Epithelial cell of esophagus (primary cell): ENCODE measurements at regions not wholly inside any gene's neighbourhood (a gene's known extent, or its start where the extent isn't known, plus 50 kb on each side); places are given as distances from the start of the nearest gene placed in this dataset.

ENCODE experiments used
- DNase-seq: peaks from one replicate; pipeline ENCODE4 v3.0.0; 2010; ENCODE audit warnings: low read depth
- H3K4me3 ChIP-seq: 2 replicates; pipeline ENCODE4 v1.5.1; 2011; ENCODE audit warnings: mild to moderate bottlenecking, low read length, control low read depth
- CTCF ChIP-seq: IDR thresholded peaks from 2 replicates; pipeline ENCODE4 v1.5.1; 2011; ENCODE audit warnings: low read depth, mild to moderate bottlenecking, low read length, control low read depth, inconsistent platforms; ENCODE audit not compliant: insufficient read depth; ENCODE audit errors: missing control alignments

- no peak overlapping the region for H3K4me3 ChIP-seq
- no peak for TF ChIP-seq CTCF
- DNase-seq: no peak
These were observed 412.6 kb downstream of the QKI start for GRCh38 chr6:163827143-163827542.

DNA sequence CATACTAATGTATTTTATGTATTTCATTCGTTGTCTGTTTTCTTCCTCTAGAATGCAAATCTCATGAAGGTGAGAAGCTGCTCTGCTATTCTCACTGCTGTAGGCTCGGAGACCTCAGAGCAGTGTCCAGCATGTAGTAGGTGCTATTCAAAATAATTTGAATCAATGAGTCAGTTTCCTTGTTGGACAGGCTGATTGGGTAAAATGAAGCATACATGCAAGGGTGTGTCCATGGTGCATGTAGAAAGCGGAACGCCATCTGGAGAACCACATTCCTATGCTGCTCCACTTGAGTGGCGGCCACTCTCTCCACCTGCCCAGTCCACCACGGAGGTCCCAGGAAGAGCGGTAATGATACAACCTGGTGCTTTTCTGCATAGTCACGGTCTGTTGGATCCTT, 412.1 kb downstream of the QKI start:
- peak; percentile 7 for DNase-seq
- no peak overlapping the region for H3K4me3 ChIP-seq
- TF ChIP-seq CTCF: no peak

GRCh38 chr6:163825033-163825432, 410.5 kb downstream of the QKI start:
- no peak overlapping the region for H3K4me3 ChIP-seq
- DNase-seq: peak; percentile 33
- TF ChIP-seq CTCF: no peak

- no peak for DNase-seq
- no peak for TF ChIP-seq CTCF
- no peak overlapping the region for H3K4me3 ChIP-seq
These were observed 409.1 kb downstream of the QKI start for GRCh38 chr6:163823577-163823976.

GRCh38 chr6:163820745-163821458, 406.4 kb downstream of the QKI start:
- no peak for DNase-seq
- no peak overlapping the region for H3K4me3 ChIP-seq
- TF ChIP-seq CTCF: no peak

GRCh38 chr6:163820171-163820570, 405.7 kb downstream of the QKI start:
- H3K4me3 ChIP-seq: no peak overlapping the region
- TF ChIP-seq CTCF: no peak
- DNase-seq: no peak

DNA sequence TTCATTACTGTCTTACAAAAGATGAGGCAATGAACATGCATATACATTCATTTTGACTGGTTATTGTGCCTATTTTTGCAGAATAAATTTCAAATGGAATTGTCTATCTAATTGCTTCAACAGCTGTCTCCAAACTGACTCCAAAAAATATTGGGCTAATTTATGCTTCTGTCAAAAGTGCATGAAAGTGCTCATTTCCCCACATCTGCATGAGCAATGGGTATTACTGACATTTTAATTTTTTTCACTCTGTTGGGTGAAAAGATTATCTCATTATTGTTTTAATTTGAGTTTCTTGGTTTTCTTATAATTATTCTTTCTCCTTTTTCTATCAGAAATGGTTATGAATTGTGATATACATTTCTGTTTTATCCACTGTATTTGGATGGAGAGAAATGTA, 404.2 kb downstream of the QKI start:
- DNase-seq: no peak
- H3K4me3 ChIP-seq: no peak overlapping the region
- no peak for TF ChIP-seq CTCF
